ENCODE measurements at regions not wholly inside any gene's neighbourhood (a gene's known extent, or its start where the extent isn't known, plus 50 kb on each side); places are given as distances from the start of the nearest gene placed in this dataset.

DNA sequence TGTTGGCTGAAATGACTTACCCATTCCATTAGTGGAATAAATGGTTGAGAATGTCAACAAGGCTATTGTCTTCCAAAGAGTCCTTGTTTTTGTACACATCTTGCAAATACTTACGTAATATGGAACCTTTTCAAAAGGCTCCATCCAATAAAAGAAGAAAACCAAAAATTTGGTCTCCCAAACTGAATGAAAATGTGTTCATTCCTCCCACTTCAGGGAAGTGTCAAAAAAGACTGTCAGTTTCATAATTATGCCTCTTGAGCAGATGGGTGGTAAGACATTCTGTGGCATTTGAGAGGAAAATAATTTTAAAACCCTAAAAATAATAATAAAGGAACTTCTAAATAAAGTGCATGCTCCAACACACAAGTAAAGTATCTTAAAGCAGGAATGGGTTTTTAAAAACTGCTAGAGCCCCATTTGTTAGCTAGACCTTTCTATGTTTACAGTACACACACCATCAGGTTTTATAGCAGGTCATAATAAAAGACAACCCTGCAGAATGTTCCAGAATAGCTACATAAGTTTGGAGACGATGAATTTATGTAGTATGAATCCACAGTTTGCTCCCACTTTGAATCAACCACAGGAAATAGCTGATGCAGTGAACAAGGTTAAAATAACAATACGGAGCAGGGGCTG lies 843.7 kb downstream of the LRRTM4 start:
- TF ChIP-seq, protein P1, sequence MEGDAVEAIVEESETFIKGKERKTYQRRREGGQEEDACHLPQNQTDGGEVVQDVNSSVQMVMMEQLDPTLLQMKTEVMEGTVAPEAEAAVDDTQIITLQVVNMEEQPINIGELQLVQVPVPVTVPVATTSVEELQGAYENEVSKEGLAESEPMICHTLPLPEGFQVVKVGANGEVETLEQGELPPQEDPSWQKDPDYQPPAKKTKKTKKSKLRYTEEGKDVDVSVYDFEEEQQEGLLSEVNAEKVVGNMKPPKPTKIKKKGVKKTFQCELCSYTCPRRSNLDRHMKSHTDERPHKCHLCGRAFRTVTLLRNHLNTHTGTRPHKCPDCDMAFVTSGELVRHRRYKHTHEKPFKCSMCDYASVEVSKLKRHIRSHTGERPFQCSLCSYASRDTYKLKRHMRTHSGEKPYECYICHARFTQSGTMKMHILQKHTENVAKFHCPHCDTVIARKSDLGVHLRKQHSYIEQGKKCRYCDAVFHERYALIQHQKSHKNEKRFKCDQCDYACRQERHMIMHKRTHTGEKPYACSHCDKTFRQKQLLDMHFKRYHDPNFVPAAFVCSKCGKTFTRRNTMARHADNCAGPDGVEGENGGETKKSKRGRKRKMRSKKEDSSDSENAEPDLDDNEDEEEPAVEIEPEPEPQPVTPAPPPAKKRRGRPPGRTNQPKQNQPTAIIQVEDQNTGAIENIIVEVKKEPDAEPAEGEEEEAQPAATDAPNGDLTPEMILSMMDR (IDR thresholded peaks at IDR 0.05; ENCODE audit: poor library complexity), result no peak
- TF ChIP-seq EZH2 (IDR thresholded peaks at IDR 0.05; ENCODE audit: borderline replicate concordance), result no peak
- no peak for TF ChIP-seq EZH2phosphoT487 (IDR thresholded peaks at IDR 0.05; ENCODE audit: low read depth, severe bottlenecking, unreplicated experiment)

Data from hepatocyte (in vitro differentiated cells).